A549 (cell line): ENCODE measurements at regions not wholly inside any gene's neighbourhood (a gene's known extent, or its start where the extent isn't known, plus 50 kb on each side); places are given as distances from the start of the nearest gene placed in this dataset.

Experiments used
- CEBPB ChIP-seq, 2 experiments: fragments of >200 bp in 1 of 2; sonication (Bioruptor Twin) in 1 of 2; formaldehyde crosslinking in 1 of 2; IDR thresholded peaks; 2 replicates each; pipeline ENCODE4 v1.6.1; 2012 to 2016
- HDAC2 ChIP-seq: fragments of 200-600 bp; sonication (generic); IDR thresholded peaks from 2 replicates; pipeline ENCODE4 v1.6.1; 2016
- HOXB13 ChIP-seq: fragments of 250-450 bp; sonication (Bioruptor Pico); IDR thresholded peaks from 2 replicates; pipeline ENCODE4 v1.5.0; 2020; ENCODE audit warnings: low read depth, mild to moderate bottlenecking, moderate library complexity
- JUN ChIP-seq, 2 experiments: fragments of >200 bp; sonication (Bioruptor Twin); formaldehyde crosslinking; IDR thresholded peaks; 2 replicates in 1 of 2; 3 replicates in 1 of 2; pipeline ENCODE4 v1.6.1; 2016 to 2017
- RAD21 ChIP-seq, 2 experiments: fragments of >200 bp in 1 of 2; sonication (Bioruptor Twin) in 1 of 2; formaldehyde crosslinking in 1 of 2; IDR thresholded peaks in 1 of 2; conservative IDR thresholded peaks in 1 of 2; 2 replicates in 1 of 2; 3 replicates in 1 of 2; pipeline ENCODE4 v1.6.1; 2012 to 2018; ENCODE audit warnings: inconsistent platforms in 1 of 2
- TF ChIP-seq, protein P1 (sequence below): fragments of >200 bp; sonication (Bioruptor Twin); formaldehyde crosslinking; IDR thresholded peaks from 3 replicates; pipeline ENCODE4 v1.5.1; 2016

DNA sequence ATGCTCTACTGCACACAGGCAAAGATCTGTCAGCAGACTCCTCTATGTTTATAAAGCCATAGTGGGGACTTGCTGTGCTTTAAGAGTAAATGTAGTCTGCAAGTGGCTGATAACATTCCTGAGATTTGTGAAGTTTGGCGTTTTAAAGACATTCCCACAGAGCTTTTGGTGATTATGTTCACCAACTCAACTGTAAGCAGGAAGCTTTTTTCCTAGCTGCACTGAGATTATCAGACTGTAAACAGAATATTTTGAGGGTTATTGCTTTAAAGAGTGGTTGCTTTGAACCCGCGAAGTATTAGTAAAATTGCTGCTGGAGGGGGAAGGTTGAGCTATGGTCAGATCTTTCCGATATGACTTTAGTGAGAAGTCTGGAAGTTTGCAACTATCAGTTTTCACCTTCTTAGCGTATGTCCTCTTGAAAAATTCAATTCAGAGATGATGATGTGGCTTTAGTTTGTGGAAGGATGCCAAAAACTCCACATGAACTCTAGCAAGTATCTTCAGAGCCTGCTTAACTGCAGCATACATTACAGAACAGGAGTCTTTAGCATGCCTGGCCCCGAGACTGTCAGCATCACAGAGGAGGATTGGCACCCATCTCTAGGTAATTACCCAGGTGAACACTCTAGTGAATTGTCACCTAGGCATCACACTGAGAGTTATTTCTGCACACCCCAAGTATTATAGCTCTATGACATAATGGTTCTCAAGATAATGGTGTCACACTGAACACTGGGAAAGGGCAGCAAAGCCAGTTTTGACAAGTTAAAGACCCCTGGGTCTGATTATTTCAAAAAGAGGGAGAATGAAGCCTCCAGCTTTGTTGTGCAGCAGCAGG, 89.9 kb downstream of the MTNR1B start:
- TF ChIP-seq HOXB13 (CRISPR knock-in tag) (no peak), RAD21 (conservative IDR thresholded peaks at IDR 0.05 in 1 of 2, IDR thresholded peaks at IDR 0.05 in 1 of 2) (no peak), JUN (IDR thresholded peaks at IDR 0.05) (no peak), CEBPB (IDR thresholded peaks at IDR 0.05) (no peak), HDAC2 (no peak)
- TF ChIP-seq, protein P1, sequence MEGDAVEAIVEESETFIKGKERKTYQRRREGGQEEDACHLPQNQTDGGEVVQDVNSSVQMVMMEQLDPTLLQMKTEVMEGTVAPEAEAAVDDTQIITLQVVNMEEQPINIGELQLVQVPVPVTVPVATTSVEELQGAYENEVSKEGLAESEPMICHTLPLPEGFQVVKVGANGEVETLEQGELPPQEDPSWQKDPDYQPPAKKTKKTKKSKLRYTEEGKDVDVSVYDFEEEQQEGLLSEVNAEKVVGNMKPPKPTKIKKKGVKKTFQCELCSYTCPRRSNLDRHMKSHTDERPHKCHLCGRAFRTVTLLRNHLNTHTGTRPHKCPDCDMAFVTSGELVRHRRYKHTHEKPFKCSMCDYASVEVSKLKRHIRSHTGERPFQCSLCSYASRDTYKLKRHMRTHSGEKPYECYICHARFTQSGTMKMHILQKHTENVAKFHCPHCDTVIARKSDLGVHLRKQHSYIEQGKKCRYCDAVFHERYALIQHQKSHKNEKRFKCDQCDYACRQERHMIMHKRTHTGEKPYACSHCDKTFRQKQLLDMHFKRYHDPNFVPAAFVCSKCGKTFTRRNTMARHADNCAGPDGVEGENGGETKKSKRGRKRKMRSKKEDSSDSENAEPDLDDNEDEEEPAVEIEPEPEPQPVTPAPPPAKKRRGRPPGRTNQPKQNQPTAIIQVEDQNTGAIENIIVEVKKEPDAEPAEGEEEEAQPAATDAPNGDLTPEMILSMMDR, result no peak
